ENCODE measurements at regions not wholly inside any gene's neighbourhood (a gene's known extent, or its start where the extent isn't known, plus 50 kb on each side); places are given as distances from the start of the nearest gene placed in this dataset.

DNA sequence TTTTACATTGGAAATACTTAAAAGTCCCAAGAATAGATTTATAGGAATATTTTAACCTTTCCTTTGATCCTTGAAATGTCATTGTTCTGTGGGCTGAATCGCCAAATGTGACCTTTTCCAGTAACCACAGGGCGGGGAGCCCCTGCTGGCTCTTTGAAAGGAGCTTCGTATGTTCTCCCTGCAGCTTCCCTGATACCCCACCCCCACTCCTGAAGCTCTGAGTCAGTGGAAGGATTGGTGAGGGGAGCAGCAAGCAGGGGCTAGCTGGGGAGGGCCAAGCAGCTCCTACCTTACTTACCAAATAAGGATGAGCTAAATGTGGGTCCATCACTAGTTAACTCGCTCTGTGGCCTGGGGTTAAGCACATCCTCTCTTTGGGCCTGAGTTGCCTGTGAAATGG, 87.7 kb downstream of the CHST1 start:
- TF ChIP-seq EZH2phosphoT487 (IDR thresholded peaks at IDR 0.05; ENCODE audit: insufficient read depth, low read depth) (no peak), EZH2 (IDR thresholded peaks at IDR 0.05; ENCODE audit: insufficient read depth, poor library complexity, severe bottlenecking) (no peak)
- H3K79me2 ChIP-seq (ENCODE audit: insufficient read depth), result no peaks in the 10 kb centered on the region
- no peaks in the 10 kb centered on the region for H3K4me1 ChIP-seq (ENCODE audit: insufficient read depth)
- H3K9ac ChIP-seq, result no peak overlapping the region
- H3K27me3 ChIP-seq (replicated peaks; ENCODE audit: insufficient read depth), result peaks cover 9% of the 10 kb centered on the region; the same call in 1 of the 2 replicates
- H3F3A ChIP-seq (ENCODE audit: insufficient read depth), result no peaks in the 10 kb centered on the region
- H3K9me3 ChIP-seq (ENCODE audit: low read depth), result no peaks in the 10 kb centered on the region
- no peak overlapping the region for H2AFZ ChIP-seq
- in situ Hi-C loops (cut with MboI), result no loop called here
- 25 to 26% methylated on average over 4 of the region's 4 CpGs for WGBS, 2 experiments (ENCODE audit: low coverage in 1 of 2, low lambda C conversion rate in 2 of 2, missing lambda C conversion rate in 2 of 2)
- no peak overlapping the region for H3K4me3 ChIP-seq
- no peaks in the 10 kb centered on the region for H4K20me1 ChIP-seq (ENCODE audit: insufficient read depth)
- H3K4me2 ChIP-seq (ENCODE audit: unreplicated experiment), result no peak overlapping the region
- no peaks in the 10 kb centered on the region for H3K9me2 ChIP-seq (ENCODE audit: insufficient read depth)
- no peak for DNase-seq
- no peak overlapping the region for H3K27ac ChIP-seq
- no peaks in the 10 kb centered on the region for H3K36me3 ChIP-seq (ENCODE audit: low read depth)

DNA sequence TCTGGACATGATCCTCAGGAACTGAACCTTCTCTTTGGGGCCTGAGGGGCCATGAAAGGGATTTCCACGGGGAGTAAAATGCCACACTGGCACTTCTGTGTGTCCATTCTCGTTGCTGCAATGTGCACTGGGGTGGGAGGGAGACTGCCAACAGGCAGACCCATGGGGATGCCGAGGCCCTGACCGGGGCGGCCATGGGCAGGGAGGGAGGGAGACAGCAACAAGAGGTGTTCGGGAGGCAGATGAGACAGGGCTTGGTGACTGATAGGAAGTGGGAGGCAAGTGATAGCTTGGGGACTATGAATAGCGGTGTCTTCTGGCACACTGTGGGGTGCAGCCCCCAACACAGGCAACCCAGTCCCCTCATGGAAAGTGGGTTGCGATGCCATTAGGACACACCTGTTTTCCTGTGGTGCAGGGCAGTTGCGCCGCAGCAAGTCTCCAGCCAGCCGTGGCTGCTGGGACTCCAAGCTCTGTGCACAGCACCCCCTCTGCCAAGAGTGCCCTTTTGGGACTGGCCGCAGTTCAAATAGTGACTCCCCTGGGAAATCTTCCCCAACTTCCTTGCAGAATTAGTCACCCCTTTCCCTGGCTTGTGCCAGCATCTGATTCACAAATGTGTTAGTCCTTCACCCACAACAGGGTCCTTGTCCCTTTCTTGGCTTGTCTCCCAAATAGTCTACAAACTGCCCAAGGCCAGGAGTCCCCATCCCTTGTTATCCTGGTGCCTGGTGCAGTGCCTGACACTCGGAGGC, 88.8 kb downstream of the CHST1 start:
- H3K9ac ChIP-seq, result no peak overlapping the region
- TF ChIP-seq EZH2 (IDR thresholded peaks at IDR 0.05; ENCODE audit: insufficient read depth, poor library complexity, severe bottlenecking), result no peak
- no peak for TF ChIP-seq EZH2phosphoT487 (IDR thresholded peaks at IDR 0.05; ENCODE audit: insufficient read depth, low read depth)
- no peak overlapping the region for H2AFZ ChIP-seq
- H4K20me1 ChIP-seq (ENCODE audit: insufficient read depth), result no peaks in the 10 kb centered on the region
- H3K9me2 ChIP-seq (ENCODE audit: insufficient read depth), result no peaks in the 10 kb centered on the region
- no peak overlapping the region for H3K27ac ChIP-seq
- H3K27me3 ChIP-seq (replicated peaks; ENCODE audit: insufficient read depth), result peaks cover 9% of the 10 kb centered on the region; the same call in 1 of the 2 replicates
- H3K36me3 ChIP-seq (ENCODE audit: low read depth), result no peaks in the 10 kb centered on the region
- H3K4me1 ChIP-seq (ENCODE audit: insufficient read depth), result no peaks in the 10 kb centered on the region
- no peaks in the 10 kb centered on the region for H3K9me3 ChIP-seq (ENCODE audit: low read depth)
- H3K79me2 ChIP-seq (ENCODE audit: insufficient read depth), result no peaks in the 10 kb centered on the region
- DNase-seq, result peak; percentile 29
- no peaks in the 10 kb centered on the region for H3F3A ChIP-seq (ENCODE audit: insufficient read depth)
- 67 to 70% methylated on average over 10 to 13 of the region's 13 CpGs for WGBS, 2 experiments (ENCODE audit: low coverage in 1 of 2, low lambda C conversion rate in 2 of 2, missing lambda C conversion rate in 2 of 2)
- H3K4me2 ChIP-seq (ENCODE audit: unreplicated experiment), result no peak overlapping the region
- H3K4me3 ChIP-seq, result no peak overlapping the region
- in situ Hi-C loops (cut with MboI), result no loop called here

DNA sequence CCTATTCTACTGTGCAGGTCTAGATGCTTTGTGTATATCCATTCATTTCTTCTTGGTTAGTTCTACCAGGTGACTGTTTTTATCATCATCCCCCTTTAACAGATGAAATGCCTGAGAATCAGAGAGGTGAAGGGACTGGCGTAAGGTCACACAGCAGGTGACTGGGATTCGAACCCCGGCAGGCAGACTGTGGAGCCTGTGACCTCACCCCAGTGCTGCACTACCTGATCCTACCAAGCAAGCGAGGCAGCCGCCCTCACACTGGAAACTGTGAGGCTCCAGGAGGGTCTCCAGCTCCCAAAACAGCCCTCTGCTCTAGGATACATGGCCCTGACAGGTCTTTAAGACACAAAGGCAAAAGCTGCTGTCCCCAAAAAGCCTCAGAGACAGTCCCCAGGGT, 91.7 kb downstream of the CHST1 start:
- Histone ChIP-seq H3F3A (ENCODE audit: insufficient read depth) (no peaks in the 10 kb centered on the region), H3K27ac (no peak overlapping the region), H3K4me2 (ENCODE audit: unreplicated experiment) (no peak overlapping the region), H3K27me3 (replicated peaks; ENCODE audit: insufficient read depth) (0 out of 2 replicates have a peak, but pooled peaks cover 9% of the 10 kb centered on the region), H4K20me1 (ENCODE audit: insufficient read depth) (no peaks in the 10 kb centered on the region), H3K9ac (no peak overlapping the region), H2AFZ (no peak overlapping the region), H3K9me2 (ENCODE audit: insufficient read depth) (no peaks in the 10 kb centered on the region), H3K9me3 (ENCODE audit: low read depth) (no peaks in the 10 kb centered on the region), H3K4me3 (no peak overlapping the region), H3K4me1 (ENCODE audit: insufficient read depth) (no peaks in the 10 kb centered on the region), H3K36me3 (ENCODE audit: low read depth) (no peaks in the 10 kb centered on the region), H3K79me2 (ENCODE audit: insufficient read depth) (no peaks in the 10 kb centered on the region)
- TF ChIP-seq EZH2 (IDR thresholded peaks at IDR 0.05; ENCODE audit: insufficient read depth, poor library complexity, severe bottlenecking), result no peak
- TF ChIP-seq EZH2phosphoT487 (IDR thresholded peaks at IDR 0.05; ENCODE audit: insufficient read depth, low read depth), result no peak
- DNase-seq, result no peak
- in situ Hi-C loops (cut with MboI), result no loop called here
- 65 to 70% methylated on average over 5 of the region's 5 CpGs for WGBS, 2 experiments (ENCODE audit: low coverage in 1 of 2, low lambda C conversion rate in 2 of 2, missing lambda C conversion rate in 2 of 2)

DNA sequence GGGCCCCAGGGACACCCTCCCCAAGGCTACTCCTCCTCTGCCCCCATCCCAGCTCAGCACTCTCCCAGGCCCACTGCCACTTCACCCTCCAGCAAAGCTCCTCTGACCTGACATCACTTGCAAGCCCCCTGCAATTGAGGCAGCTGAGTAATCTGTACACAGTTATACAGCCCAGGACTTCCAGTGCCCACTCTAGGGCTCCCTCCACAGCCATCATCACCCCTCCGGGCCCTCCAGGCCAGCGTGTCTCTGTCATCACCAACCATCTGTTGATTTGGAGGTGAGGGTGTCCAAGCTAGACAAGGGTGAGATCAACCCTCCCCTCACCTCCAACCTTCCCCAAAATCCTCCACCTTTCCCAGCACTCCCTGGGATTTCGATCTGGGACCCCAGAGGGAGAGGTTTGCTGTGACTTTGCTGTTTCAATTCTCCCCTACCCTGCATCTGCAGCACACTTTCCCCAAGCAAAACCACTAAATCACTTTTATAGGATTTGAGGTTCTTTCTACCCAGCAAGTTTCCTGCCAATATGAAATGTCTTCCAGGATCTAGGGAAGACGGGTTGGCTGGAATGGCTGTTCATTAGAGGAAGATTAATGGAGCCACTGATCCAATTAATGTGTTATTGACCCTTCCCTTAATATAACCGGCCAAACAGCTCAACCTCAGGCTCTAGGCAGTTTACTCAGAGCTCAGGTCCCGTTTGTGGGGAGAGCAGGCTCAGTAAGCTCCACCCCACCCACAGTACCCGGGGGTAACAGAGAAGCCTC, 92.9 kb downstream of the CHST1 start:
- Histone ChIP-seq H3K9ac (no peak overlapping the region), H3K79me2 (ENCODE audit: insufficient read depth) (no peaks in the 10 kb centered on the region), H3K4me1 (ENCODE audit: insufficient read depth) (no peaks in the 10 kb centered on the region), H3K36me3 (ENCODE audit: low read depth) (no peaks in the 10 kb centered on the region), H2AFZ (no peak overlapping the region), H3K27ac (no peak overlapping the region), H3K4me2 (ENCODE audit: unreplicated experiment) (no peak overlapping the region), H4K20me1 (ENCODE audit: insufficient read depth) (no peaks in the 10 kb centered on the region), H3K9me3 (ENCODE audit: low read depth) (no peaks in the 10 kb centered on the region), H3K27me3 (replicated peaks; ENCODE audit: insufficient read depth) (0 out of 2 replicates have a peak, but pooled peaks cover 9% of the 10 kb centered on the region), H3F3A (ENCODE audit: insufficient read depth) (no peaks in the 10 kb centered on the region), H3K9me2 (ENCODE audit: insufficient read depth) (no peaks in the 10 kb centered on the region), H3K4me3 (no peak overlapping the region)
- no peak for DNase-seq
- no peak for TF ChIP-seq EZH2 (IDR thresholded peaks at IDR 0.05; ENCODE audit: insufficient read depth, poor library complexity, severe bottlenecking)
- no peak for TF ChIP-seq EZH2phosphoT487 (IDR thresholded peaks at IDR 0.05; ENCODE audit: insufficient read depth, low read depth)
- WGBS, 2 experiments (ENCODE audit: low coverage in 1 of 2, low lambda C conversion rate in 2 of 2, missing lambda C conversion rate in 2 of 2), result 8 to 14% methylated on average over 7 of the region's 7 CpGs
- in situ Hi-C loops (cut with MboI), result no loop called here

All from GM23248 (cell line).